GM13976 (cell line): ENCODE measurements at regions not wholly inside any gene's neighbourhood (a gene's known extent, or its start where the extent isn't known, plus 50 kb on each side); places are given as distances from the start of the nearest gene placed in this dataset.

ENCODE experiments used
- DNase-seq: peaks from one replicate; pipeline ENCODE4 v3.0.0; 2012; ENCODE audit warnings: low spot score
- in situ Hi-C: fragments of 300-500 bp; cut with MboI; formaldehyde crosslinking; loops from one replicate; pipeline ENCODE4 v1.12.0; 2022; ENCODE audit warnings: low sequenced_read_pairs, mixed read lengths, inconsistent platforms; ENCODE audit not compliant: unreplicated experiment
- TF ChIP-seq, protein P1 (sequence below): IDR thresholded peaks from 2 replicates; pipeline ENCODE4 v1.5.1; 2012; ENCODE audit warnings: borderline replicate concordance, mild to moderate bottlenecking; ENCODE audit not compliant: insufficient read depth; ENCODE audit errors: extremely low read depth, missing control alignments, control extremely low read depth

DNA sequence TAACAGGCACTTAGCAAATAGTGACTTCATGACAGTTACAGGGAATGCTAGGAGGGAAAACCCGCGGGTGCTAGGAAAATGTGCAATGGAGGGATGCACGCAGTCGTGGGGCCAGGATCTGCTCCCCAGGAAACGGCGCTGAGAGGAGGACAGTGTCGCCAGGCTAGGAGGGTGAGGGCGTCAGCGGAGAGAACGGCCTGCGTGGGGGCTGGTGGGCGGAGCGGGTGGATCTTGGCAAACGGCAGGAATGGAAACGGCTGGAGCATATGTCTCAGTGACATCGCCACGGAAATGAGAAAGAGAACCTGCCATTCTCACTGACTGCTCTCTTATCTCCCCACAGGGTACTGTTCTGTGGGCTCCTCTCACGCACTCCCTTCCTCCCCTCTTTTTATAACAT is 478.5 kb upstream of the ID2 start:
- TF ChIP-seq, protein P1, sequence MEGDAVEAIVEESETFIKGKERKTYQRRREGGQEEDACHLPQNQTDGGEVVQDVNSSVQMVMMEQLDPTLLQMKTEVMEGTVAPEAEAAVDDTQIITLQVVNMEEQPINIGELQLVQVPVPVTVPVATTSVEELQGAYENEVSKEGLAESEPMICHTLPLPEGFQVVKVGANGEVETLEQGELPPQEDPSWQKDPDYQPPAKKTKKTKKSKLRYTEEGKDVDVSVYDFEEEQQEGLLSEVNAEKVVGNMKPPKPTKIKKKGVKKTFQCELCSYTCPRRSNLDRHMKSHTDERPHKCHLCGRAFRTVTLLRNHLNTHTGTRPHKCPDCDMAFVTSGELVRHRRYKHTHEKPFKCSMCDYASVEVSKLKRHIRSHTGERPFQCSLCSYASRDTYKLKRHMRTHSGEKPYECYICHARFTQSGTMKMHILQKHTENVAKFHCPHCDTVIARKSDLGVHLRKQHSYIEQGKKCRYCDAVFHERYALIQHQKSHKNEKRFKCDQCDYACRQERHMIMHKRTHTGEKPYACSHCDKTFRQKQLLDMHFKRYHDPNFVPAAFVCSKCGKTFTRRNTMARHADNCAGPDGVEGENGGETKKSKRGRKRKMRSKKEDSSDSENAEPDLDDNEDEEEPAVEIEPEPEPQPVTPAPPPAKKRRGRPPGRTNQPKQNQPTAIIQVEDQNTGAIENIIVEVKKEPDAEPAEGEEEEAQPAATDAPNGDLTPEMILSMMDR: no peak
- no peak for DNase-seq
- in situ Hi-C loops: no loop called here

DNA sequence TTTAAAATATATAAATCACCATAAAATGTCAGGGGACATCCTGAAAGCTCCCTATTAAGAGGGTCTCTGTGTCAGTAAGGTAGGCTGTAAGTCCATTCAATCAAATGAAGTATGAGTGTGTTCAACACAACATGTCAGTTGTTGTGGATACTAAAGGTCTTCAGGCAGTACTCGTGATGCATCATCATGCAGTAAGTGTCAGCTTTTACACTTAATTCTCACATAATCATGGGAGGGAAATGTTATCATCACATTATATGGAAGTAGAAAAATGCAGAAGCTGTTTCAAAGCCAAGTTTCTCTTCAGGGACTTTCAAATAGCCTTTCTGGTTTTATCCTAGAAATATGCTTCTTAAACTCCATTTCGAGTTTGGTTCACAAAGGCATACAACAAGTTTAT is 477.1 kb upstream of the ID2 start:
- in situ Hi-C loops: no loop called here
- DNase-seq: no peak
- TF ChIP-seq, protein P1: no peak

DNA sequence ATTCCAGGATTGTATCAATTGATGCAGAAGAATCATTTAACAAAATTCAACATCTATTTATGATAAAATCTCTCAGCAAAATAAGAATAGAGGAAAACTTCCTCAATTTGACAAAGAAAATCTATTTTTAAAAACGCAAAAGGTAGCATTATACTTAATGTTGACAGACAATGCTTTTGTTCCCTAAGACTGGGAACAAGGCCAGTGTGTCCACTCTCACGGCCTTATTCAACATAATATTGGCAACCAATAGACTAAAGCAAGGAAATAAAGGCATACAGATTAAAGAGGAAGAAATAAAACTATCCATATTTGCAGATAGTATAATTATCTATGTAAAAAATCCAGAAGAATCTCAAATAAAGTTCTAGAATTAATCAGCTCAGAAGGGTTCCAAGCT is 472.4 kb upstream of the ID2 start:
- DNase-seq: no peak
- TF ChIP-seq, protein P1: no peak
- in situ Hi-C loops: no loop called here

DNA sequence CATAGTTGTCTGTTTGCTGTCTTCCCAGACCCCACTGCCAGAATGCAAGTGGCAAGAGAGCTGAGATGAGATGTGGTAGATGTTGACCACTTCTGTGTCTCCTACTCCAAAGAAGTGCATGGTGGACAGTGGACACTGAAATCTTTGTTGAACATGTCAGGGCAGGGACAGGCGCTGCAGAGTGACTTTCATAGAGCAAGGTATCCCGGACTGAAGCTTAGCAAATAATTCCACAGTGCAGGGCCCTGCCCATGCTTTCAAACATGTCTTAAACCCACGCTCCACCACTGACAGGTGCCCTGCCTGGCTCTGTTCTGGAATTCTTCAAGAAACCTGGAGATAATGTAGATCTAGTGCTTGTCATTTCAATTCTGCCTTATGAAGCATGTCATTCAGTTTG is 470.5 kb upstream of the ID2 start:
- DNase-seq: no peak
- TF ChIP-seq, protein P1: no peak
- in situ Hi-C loops: no loop called here

DNA sequence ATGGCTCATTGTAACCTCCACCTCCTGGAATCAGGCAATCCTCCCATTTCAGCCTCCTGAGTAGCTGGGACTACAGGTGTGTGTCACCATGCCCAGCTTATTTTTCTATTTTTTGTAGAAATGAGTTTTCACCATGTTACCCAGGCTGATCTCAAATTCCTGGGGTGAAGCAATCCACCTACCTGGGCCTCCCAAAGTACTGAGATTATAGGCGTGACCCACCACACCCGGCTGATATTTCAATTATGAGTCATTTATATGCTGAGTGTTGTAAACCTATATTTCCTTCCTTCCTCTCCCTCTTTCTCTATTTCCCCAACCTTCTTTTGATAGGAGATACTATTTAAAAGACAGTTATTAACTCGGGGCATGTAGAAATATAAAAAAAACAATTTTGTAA is 469.6 kb upstream of the ID2 start:
- TF ChIP-seq, protein P1: no peak
- in situ Hi-C loops: no loop called here
- DNase-seq: no peak

DNA sequence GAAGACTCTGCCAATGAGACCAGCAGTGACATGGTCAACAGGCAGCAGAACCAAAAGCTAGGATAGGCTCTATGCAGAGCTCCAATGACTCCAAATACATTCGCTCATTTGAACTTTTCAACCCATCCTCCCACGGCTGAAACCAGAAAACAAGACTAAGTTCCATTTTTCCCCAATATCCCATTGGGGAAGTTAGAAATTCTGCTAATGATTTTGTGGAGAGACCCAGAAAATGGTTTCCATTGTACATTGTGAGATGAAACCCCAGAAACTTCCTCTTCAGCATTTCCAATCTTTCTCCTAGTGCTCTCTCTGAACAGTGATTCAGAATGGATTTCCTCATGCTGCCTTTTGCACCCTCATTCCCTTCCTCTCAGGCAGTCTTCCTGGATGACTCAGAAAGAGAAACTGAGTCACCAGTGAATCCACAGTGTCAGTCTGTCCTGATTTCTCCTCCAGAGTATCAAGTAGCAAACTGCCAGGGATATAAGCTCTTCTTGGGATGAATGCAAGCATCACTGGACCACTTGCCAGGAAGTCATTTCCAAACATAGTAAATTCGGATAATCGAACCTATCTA is 467.7 kb upstream of the ID2 start:
- TF ChIP-seq, protein P1: no peak

More for the DNA sequence above, 467.7 kb upstream of the ID2 start:
- in situ Hi-C loops: no loop called here
- DNase-seq: no peak
